22Rv1 (cell line): ENCODE measurements at regions not wholly inside any gene's neighbourhood (a gene's known extent, or its start where the extent isn't known, plus 50 kb on each side); places are given as distances from the start of the nearest gene placed in this dataset.

Experiments used
- CTCF ChIP-seq: fragments of 450-650 bp; IDR thresholded peaks from 2 replicates; pipeline ENCODE4 v1.5.1; 2017; ENCODE audit warnings: mild to moderate bottlenecking
- ZFX ChIP-seq: fragments of 450-650 bp; IDR thresholded peaks from 2 replicates; pipeline ENCODE4 v1.6.1; 2017; ENCODE audit warnings: antibody characterized with exemption, borderline replicate concordance

DNA sequence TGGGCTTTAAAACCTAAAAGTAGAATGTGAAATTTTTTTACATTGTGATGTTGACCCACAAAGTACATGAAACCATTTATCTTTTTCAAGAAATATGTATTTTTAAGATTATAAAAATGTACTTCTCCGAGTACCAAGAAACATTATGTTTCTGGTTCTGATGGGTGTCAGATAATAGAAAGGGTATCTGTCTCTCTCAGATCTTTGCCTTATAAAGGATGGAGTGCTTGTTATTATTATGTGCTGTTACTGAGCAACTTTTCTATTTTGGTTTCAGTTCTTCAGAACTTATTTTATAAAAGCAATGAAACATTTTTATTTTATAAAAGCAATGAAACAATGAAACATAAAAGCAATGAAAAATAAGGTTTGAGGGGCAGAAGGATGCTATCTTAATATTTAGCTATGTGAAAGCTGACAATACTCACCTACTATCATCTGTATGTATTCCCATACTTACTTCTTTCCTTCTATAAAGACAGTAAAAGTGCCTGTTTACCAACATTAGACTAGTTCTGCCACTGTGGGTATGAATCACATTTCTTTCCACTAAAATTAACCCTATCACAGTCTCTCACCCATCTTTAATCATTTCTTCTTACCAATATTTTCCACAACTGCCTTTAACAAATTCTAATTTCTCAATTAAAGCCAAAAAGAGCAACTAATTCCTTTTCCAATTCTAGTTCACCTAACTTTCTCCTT lies 540.7 kb upstream of the KCNMB2 start:
- no peak for TF ChIP-seq CTCF
- no peak for TF ChIP-seq ZFX
